ENCODE measurements at regions not wholly inside any gene's neighbourhood (a gene's known extent, or its start where the extent isn't known, plus 50 kb on each side); places are given as distances from the start of the nearest gene placed in this dataset.

- dilution Hi-C loops (cut with HindIII; ENCODE audit: low sequenced_read_pairs, unreplicated experiment) = no loop called here
- CTCF ChIA-PET = no interaction called here
- no TSS peak for BruUV-seq (replicated peaks)
Observed at GRCh38 chr15:19984101-19984500, 557.5 kb downstream of the GOLGA6L6 start.

More at GRCh38 chr15:19984101-19984500, 557.5 kb downstream of the GOLGA6L6 start:
- intact Hi-C loops (cut with micrococcal nuclease) (no loop called here), in situ Hi-C loops (cut with MboI; ENCODE audit: low sequenced_read_pairs) (no loop called here)
- Histone ChIP-seq H3K9me1 (ENCODE audit: insufficient read depth, low read length) (no peaks in the 10 kb centered on the region), H2BK120ac (ENCODE audit: low read depth, low read length) (no peak overlapping the region), H4K20me1 (ENCODE audit: insufficient read depth, low read length) (no peaks in the 10 kb centered on the region), H3K27me3 (ENCODE audit: control insufficient read depth, insufficient read depth, low read length) (no peaks in the 10 kb centered on the region), H3K4me3 (ENCODE audit: insufficient read depth, low read depth, low read length) (no peak overlapping the region), H3K18ac (ENCODE audit: low read depth, low read length) (no peak overlapping the region), H2BK15ac (ENCODE audit: low read depth, low read length) (no peak overlapping the region), H3K27ac (ENCODE audit: insufficient read depth, low read length) (no peak overlapping the region), H3K9ac (ENCODE audit: low read depth, low read length) (no peak overlapping the region), H2AK9ac (replicated peaks; ENCODE audit: low read depth, low read length, poor library complexity) (no peak overlapping the region), H3K9me3 (ENCODE audit: control insufficient read depth, insufficient read depth, low read length) (peaks cover 7% of the 10 kb centered on the region; the same call in 1 of the 2 replicates), H3K14ac (replicated peaks; ENCODE audit: low read depth, low read length) (no peak overlapping the region), H2BK5ac (ENCODE audit: low read depth, low read length, poor library complexity, severe bottlenecking) (no peak overlapping the region), H3K4ac (ENCODE audit: low read depth, low read length) (no peak overlapping the region), H2BK20ac (ENCODE audit: low read depth, low read length) (no peak overlapping the region), H4K91ac (ENCODE audit: insufficient read depth, low read depth, low read length) (no peak overlapping the region), H4K5ac (ENCODE audit: low read depth, low read length) (no peak overlapping the region), H3K4me2 (ENCODE audit: low read depth, low read length) (no peak overlapping the region), H3K4me1 (ENCODE audit: control insufficient read depth, insufficient read depth, low read length) (no peaks in the 10 kb centered on the region), H3K79me1 (ENCODE audit: low read depth in 1 of 2, low read length in 2 of 2) (no peaks in the 10 kb centered on the region), H3K36me3 (ENCODE audit: control insufficient read depth, insufficient read depth, low read length) (no peaks in the 10 kb centered on the region), H2AFZ (replicated peaks; ENCODE audit: low read length, poor library complexity) (no peak overlapping the region), H4K8ac (ENCODE audit: low read depth in 2 of 2, low read length in 2 of 2) (no peak overlapping the region), H2AK5ac (ENCODE audit: low read depth, low read length) (no peak overlapping the region), H3K56ac (ENCODE audit: extremely low read depth, insufficient read depth, low read length) (no peak overlapping the region), H3K23ac (ENCODE audit: low read depth, low read length) (no peak overlapping the region)
- TF ChIP-seq RCOR1 (IDR thresholded peaks at IDR 0.05; ENCODE audit: insufficient replicate concordance, low read length) (no peak), FOS (IDR thresholded peaks at IDR 0.05; ENCODE audit: low read depth, low read length) (no peak), NFE2L2 (IDR thresholded peaks at IDR 0.05; ENCODE audit: low read depth, low read length) (no peak), RAD21 (IDR thresholded peaks at IDR 0.05; ENCODE audit: low read length) (no peak), RFX5 (IDR thresholded peaks at IDR 0.05; ENCODE audit: low read depth, low read length) (no peak), ELK1 (IDR thresholded peaks at IDR 0.05; ENCODE audit: borderline replicate concordance, low read depth, low read length) (no peak), USF2 (IDR thresholded peaks at IDR 0.05; ENCODE audit: low read depth, low read length) (no peak), SMC3 (IDR thresholded peaks at IDR 0.05; ENCODE audit: low read depth, low read length) (no peak), CEBPB (IDR thresholded peaks at IDR 0.05; ENCODE audit: low read depth, low read length) (no peak), BHLHE40 (IDR thresholded peaks at IDR 0.05; ENCODE audit: low read depth, low read length) (no peak), POLR2A (IDR thresholded peaks at IDR 0.05; ENCODE audit: low read depth, low read length) (no peak), MAZ (IDR thresholded peaks at IDR 0.05; ENCODE audit: borderline replicate concordance, low read depth, low read length) (no peak)
- TF ChIP-seq, protein P1, sequence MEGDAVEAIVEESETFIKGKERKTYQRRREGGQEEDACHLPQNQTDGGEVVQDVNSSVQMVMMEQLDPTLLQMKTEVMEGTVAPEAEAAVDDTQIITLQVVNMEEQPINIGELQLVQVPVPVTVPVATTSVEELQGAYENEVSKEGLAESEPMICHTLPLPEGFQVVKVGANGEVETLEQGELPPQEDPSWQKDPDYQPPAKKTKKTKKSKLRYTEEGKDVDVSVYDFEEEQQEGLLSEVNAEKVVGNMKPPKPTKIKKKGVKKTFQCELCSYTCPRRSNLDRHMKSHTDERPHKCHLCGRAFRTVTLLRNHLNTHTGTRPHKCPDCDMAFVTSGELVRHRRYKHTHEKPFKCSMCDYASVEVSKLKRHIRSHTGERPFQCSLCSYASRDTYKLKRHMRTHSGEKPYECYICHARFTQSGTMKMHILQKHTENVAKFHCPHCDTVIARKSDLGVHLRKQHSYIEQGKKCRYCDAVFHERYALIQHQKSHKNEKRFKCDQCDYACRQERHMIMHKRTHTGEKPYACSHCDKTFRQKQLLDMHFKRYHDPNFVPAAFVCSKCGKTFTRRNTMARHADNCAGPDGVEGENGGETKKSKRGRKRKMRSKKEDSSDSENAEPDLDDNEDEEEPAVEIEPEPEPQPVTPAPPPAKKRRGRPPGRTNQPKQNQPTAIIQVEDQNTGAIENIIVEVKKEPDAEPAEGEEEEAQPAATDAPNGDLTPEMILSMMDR (conservative IDR thresholded peaks at IDR 0.05; ENCODE audit: low read depth, low read length) = no peak
- WGBS, 2 experiments (ENCODE audit: extremely low coverage in 2 of 2, insufficient read length in 1 of 2) = 29% methylated on average over 1 of the region's 1 CpG; no CpG with 5 or more reads in 1 of the 2 experiments
- POLR2A ChIA-PET (ENCODE audit: unreplicated experiment) = no interaction called here
- ATAC-seq (ENCODE audit: low read depth) = no peak
- no peak for DNase-seq
